MM.1S (cell line): ENCODE measurements at regions not wholly inside any gene's neighbourhood (a gene's known extent, or its start where the extent isn't known, plus 50 kb on each side); places are given as distances from the start of the nearest gene placed in this dataset.

Experiments used
- DNase-seq: peaks from one replicate; pipeline ENCODE4 v3.0.0-alpha.2; 2015
- H2AFZ ChIP-seq: fragments of 300-600 bp; sonication (generic); 2 replicates; pipeline ENCODE4 v1.6.0; 2016; ENCODE audit warnings: antibody characterized with exemption, low read length
- H3F3A ChIP-seq: fragments of 300-600 bp; sonication (generic); 2 replicates; pipeline ENCODE4 v1.6.1; 2016; ENCODE audit warnings: mild to moderate bottlenecking, antibody characterized with exemption, low read length, moderate library complexity, mixed read lengths; ENCODE audit not compliant: insufficient read depth
- H3K27ac ChIP-seq: fragments of 300-600 bp; sonication (generic); 2 replicates; pipeline ENCODE4 v1.5.1; 2016; ENCODE audit warnings: mild to moderate bottlenecking, low read length
- H3K27me3 ChIP-seq: fragments of 300-600 bp; sonication (generic); replicated peaks from 2 replicates; pipeline ENCODE4 v1.6.0; 2016; ENCODE audit warnings: low read length; ENCODE audit not compliant: insufficient read depth
- H3K36me3 ChIP-seq: fragments of 300-600 bp; sonication (generic); replicated peaks from 2 replicates; pipeline ENCODE4 v1.6.1; 2016; ENCODE audit warnings: mild to moderate bottlenecking, low read length, mixed read lengths; ENCODE audit not compliant: insufficient read depth
- H3K4me1 ChIP-seq: fragments of 300-600 bp; sonication (generic); 2 replicates; pipeline ENCODE4 v1.6.1; 2016; ENCODE audit warnings: low read length, mixed read lengths
- H3K4me2 ChIP-seq: fragments of 300-600 bp; sonication (generic); 2 replicates; pipeline ENCODE4 v1.6.0; 2016; ENCODE audit warnings: low read depth, low read length
- H3K4me3 ChIP-seq: fragments of 300-600 bp; sonication (generic); 2 replicates; pipeline ENCODE4 v1.5.1; 2016; ENCODE audit warnings: low read length, mixed read lengths
- H3K79me2 ChIP-seq: fragments of 300-600 bp; sonication (generic); 2 replicates; pipeline ENCODE4 v1.6.1; 2016; ENCODE audit warnings: mixed run types, low read length, mixed read lengths
- H3K9ac ChIP-seq: fragments of 300-600 bp; sonication (generic); 2 replicates; pipeline ENCODE4 v1.6.1; 2016; ENCODE audit warnings: low read length, mixed read lengths
- H3K9me2 ChIP-seq: fragments of 300-600 bp; sonication (generic); replicated peaks from 2 replicates; pipeline ENCODE4 v1.6.1; 2016; ENCODE audit warnings: mild to moderate bottlenecking, low read length, mixed read lengths; ENCODE audit not compliant: insufficient read depth
- H3K9me3 ChIP-seq: fragments of 300-600 bp; sonication (generic); replicated peaks from 2 replicates; pipeline ENCODE4 v1.6.1; 2016; ENCODE audit warnings: mild to moderate bottlenecking, low read length, mixed read lengths; ENCODE audit not compliant: insufficient read depth
- H4K20me1 ChIP-seq: fragments of 300-600 bp; sonication (generic); 2 replicates; pipeline ENCODE4 v1.6.1; 2016; ENCODE audit warnings: mild to moderate bottlenecking, low read length, moderate library complexity, mixed read lengths; ENCODE audit not compliant: insufficient read depth
- EZH2 ChIP-seq: fragments of 300-600 bp; sonication (generic); optimal IDR thresholded peaks from 2 replicates; pipeline ENCODE3; 2017; ENCODE audit warnings: low read depth, mild to moderate bottlenecking, antibody characterized with exemption, low read length, mixed read lengths
- EZH2phosphoT487 ChIP-seq: fragments of 300-600 bp; sonication (generic); IDR thresholded peaks from 2 replicates; pipeline ENCODE4 v1.6.1; 2018; ENCODE audit warnings: antibody characterized with exemption, low read length
- TF ChIP-seq, protein P1 (sequence below): fragments of 300-600 bp; sonication (generic); IDR thresholded peaks from 2 replicates; pipeline ENCODE4 v1.5.1; 2016; ENCODE audit warnings: antibody characterized with exemption, low read length, mixed read lengths

DNA sequence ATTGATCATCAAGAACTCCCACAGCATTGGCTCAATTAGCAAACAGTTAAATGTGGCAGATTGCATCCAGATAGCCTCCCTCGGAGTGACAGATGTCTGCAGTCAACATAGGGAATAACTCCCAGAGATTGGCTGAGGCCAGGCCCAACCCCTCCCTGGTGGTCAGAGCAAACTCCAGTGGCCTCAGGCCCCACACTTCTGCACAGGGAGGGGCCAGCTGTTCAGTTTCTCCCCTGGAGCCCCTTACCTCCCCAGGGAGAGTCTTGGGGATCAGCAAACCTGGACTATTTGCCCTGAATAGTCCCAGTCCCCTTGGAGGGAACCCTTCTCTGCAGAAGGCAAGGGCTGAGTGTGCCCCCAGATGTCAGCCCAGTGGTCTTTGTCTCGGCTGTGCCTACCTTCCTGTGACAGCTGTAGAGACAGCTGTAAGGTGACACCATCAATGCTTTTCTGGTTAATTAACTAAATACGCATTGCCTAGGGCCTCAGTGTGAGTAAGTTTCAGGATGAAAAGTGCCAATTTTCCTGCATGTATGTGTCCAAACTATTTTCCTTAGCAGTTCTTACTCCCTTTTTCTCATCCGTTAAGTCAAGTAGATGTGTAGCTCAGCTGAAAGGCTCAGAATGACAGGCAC, 102.7 kb upstream of the UQCRFS1 start:
- Histone ChIP-seq H4K20me1 (no peaks in the 10 kb centered on the region), H3K4me1 (no peaks in the 10 kb centered on the region)
- no peak for DNase-seq

DNA sequence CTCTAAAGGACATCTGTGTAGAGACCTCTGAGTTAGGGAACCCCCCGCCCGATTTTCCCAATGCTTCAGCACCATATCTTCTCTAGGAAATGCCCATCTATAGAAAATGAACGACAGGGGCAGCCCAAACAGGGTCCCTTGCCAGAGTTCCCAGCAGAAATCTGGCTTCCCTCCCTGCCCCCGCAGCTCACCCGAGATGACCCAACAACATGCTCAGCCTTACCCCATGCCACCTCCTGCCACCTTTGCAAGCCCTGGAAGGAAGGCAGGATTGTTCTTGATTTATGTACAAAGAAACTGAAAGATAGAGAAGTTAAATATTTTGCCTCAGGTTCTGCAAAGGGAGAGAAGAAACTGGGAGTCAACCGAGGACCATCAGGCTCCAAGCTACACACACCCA, 105.6 kb upstream of the UQCRFS1 start:
- DNase-seq = no peak
- TF ChIP-seq EZH2phosphoT487 = no peak
- TF ChIP-seq EZH2 = no peak
- TF ChIP-seq, protein P1, sequence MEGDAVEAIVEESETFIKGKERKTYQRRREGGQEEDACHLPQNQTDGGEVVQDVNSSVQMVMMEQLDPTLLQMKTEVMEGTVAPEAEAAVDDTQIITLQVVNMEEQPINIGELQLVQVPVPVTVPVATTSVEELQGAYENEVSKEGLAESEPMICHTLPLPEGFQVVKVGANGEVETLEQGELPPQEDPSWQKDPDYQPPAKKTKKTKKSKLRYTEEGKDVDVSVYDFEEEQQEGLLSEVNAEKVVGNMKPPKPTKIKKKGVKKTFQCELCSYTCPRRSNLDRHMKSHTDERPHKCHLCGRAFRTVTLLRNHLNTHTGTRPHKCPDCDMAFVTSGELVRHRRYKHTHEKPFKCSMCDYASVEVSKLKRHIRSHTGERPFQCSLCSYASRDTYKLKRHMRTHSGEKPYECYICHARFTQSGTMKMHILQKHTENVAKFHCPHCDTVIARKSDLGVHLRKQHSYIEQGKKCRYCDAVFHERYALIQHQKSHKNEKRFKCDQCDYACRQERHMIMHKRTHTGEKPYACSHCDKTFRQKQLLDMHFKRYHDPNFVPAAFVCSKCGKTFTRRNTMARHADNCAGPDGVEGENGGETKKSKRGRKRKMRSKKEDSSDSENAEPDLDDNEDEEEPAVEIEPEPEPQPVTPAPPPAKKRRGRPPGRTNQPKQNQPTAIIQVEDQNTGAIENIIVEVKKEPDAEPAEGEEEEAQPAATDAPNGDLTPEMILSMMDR = no peak
- Histone ChIP-seq H3K36me3 (no peaks in the 10 kb centered on the region), H3K27me3 (peaks cover 35% of the 10 kb centered on the region), H4K20me1 (no peaks in the 10 kb centered on the region), H3K9me2 (no peaks in the 10 kb centered on the region), H3K27ac (no peak overlapping the region), H3K4me3 (no peak overlapping the region), H3K79me2 (no peaks in the 10 kb centered on the region), H3K4me1 (no peaks in the 10 kb centered on the region), H3K4me2 (no peak overlapping the region), H3F3A (no peaks in the 10 kb centered on the region), H3K9ac (no peak overlapping the region), H3K9me3 (no peaks in the 10 kb centered on the region), H2AFZ (no peak overlapping the region)

More for the DNA sequence above, 102.7 kb upstream of the UQCRFS1 start:
- Histone ChIP-seq H3K9me3 (no peaks in the 10 kb centered on the region), H3K27me3 (peaks cover 22% of the 10 kb centered on the region), H3K79me2 (no peaks in the 10 kb centered on the region), H3K9me2 (no peaks in the 10 kb centered on the region), H3K36me3 (no peaks in the 10 kb centered on the region), H3K27ac (no peak overlapping the region), H2AFZ (no peak overlapping the region), H3K4me2 (no peak overlapping the region), H3K9ac (no peak overlapping the region), H3K4me3 (no peak overlapping the region), H3F3A (no peaks in the 10 kb centered on the region)
- TF ChIP-seq EZH2 (no peak), EZH2phosphoT487 (no peak)
- TF ChIP-seq, protein P1 = no peak

DNA sequence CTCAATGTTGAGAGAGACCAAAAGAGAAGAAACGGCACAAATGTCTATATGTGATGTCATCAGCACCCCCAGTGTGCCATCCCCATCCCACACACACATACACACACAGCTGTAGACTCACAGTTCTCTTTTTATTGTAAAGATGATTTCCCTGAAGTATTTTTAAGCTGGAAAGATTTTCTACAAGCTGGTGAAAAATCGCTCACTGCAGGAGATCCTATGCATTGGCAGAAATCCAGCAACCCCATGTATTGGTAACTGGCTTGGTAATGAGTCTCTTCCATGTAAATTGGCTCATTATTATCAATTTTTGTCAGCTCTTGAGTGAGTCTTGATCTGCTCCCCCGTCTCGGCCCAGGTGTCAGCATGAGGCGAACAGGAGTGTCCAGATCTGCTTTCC, 107.1 kb upstream of the UQCRFS1 start:
- no peak overlapping the region for H3K27ac ChIP-seq
- H3K4me3 ChIP-seq = no peak overlapping the region
- H2AFZ ChIP-seq = no peak overlapping the region
- H4K20me1 ChIP-seq = no peaks in the 10 kb centered on the region
- no peaks in the 10 kb centered on the region for H3K4me1 ChIP-seq
- no peak overlapping the region for H3K9ac ChIP-seq
- no peaks in the 10 kb centered on the region for H3K36me3 ChIP-seq
- H3K27me3 ChIP-seq = peaks cover 42% of the 10 kb centered on the region
- H3K9me3 ChIP-seq = no peaks in the 10 kb centered on the region
- no peak overlapping the region for H3K4me2 ChIP-seq
- H3K79me2 ChIP-seq = no peaks in the 10 kb centered on the region
- TF ChIP-seq EZH2 (no peak), EZH2phosphoT487 (no peak)
- TF ChIP-seq, protein P1 = no peak
- H3F3A ChIP-seq = no peaks in the 10 kb centered on the region
- DNase-seq = no peak
- no peaks in the 10 kb centered on the region for H3K9me2 ChIP-seq
